ENCODE measurements at regions not wholly inside any gene's neighbourhood (a gene's known extent, or its start where the extent isn't known, plus 50 kb on each side); places are given as distances from the start of the nearest gene placed in this dataset.
"Not testable (repeated sequence)": the region's sequence is repeated elsewhere in the genome, so short reads cannot be mapped to it uniquely, and the experiment has no call there.

DNA sequence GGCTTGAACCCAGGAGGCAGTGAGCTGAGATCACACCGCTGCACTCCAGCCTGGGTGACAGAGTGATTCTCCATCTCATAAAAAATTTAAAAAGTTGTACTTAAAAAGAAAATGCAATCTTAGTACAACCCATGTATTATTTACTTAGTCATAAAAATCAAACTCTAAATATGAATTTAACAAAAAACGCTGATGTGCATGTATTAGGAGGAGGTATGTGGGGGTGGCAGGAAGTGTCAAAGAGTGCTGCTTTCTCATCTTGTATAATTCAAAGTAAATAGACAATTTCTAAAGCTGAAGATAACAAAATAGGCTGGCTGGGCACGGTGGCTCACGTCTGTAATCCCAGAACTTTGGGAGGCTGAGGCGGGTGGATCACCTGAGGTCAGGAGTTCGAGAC, 81.0 kb upstream of the NRBF2 start:
- no peaks in the 10 kb centered on the region for H3K36me3 Mint-ChIP-seq
- H3K4me3 Mint-ChIP-seq, result no peak overlapping the region
- no peak overlapping the region for H3K27ac Mint-ChIP-seq
- H3K27me3 Mint-ChIP-seq, result peaks cover 15% of the 10 kb centered on the region
- no peak for DNase-seq (ENCODE audit: extremely low spot score, unreplicated experiment)
- H3K4me1 Mint-ChIP-seq (ENCODE audit: unreplicated experiment), result no peaks in the 10 kb centered on the region
- peaks cover 4% of the 10 kb centered on the region for H3K9me3 Mint-ChIP-seq
- TF ChIP-seq, protein P1, sequence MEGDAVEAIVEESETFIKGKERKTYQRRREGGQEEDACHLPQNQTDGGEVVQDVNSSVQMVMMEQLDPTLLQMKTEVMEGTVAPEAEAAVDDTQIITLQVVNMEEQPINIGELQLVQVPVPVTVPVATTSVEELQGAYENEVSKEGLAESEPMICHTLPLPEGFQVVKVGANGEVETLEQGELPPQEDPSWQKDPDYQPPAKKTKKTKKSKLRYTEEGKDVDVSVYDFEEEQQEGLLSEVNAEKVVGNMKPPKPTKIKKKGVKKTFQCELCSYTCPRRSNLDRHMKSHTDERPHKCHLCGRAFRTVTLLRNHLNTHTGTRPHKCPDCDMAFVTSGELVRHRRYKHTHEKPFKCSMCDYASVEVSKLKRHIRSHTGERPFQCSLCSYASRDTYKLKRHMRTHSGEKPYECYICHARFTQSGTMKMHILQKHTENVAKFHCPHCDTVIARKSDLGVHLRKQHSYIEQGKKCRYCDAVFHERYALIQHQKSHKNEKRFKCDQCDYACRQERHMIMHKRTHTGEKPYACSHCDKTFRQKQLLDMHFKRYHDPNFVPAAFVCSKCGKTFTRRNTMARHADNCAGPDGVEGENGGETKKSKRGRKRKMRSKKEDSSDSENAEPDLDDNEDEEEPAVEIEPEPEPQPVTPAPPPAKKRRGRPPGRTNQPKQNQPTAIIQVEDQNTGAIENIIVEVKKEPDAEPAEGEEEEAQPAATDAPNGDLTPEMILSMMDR (conservative IDR thresholded peaks at IDR 0.05), result no peak

DNA sequence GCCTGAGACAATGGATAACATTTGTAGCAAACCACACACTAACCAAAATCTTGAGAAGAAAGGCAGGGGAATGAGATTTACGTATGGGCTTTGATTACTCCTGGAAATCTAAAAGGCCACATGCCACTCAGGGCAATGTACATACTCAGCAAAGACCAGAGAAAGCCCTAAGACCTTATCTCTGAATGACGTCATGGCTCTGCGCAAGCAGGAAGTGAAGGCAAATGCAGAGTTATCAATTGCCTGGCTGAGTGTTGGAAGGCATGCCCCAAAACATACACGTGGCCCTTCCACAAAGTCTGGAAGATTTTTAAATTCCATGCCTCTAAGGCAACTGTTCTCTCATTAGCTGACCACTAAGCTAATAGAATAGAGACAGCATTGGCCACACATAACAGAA, 90.9 kb upstream of the NRBF2 start:
- DNase-seq (ENCODE audit: extremely low spot score, unreplicated experiment), result no peak
- Mint-ChIP-seq H3K27me3 (peaks cover 6% of the 10 kb centered on the region), H3K4me1 (ENCODE audit: unreplicated experiment) (no peaks in the 10 kb centered on the region), H3K36me3 (no peaks in the 10 kb centered on the region), H3K4me3 (no peak overlapping the region), H3K27ac (no peak overlapping the region), H3K9me3 (peaks cover 2% of the 10 kb centered on the region)
- TF ChIP-seq, protein P1 (conservative IDR thresholded peaks at IDR 0.05), result no peak

DNA sequence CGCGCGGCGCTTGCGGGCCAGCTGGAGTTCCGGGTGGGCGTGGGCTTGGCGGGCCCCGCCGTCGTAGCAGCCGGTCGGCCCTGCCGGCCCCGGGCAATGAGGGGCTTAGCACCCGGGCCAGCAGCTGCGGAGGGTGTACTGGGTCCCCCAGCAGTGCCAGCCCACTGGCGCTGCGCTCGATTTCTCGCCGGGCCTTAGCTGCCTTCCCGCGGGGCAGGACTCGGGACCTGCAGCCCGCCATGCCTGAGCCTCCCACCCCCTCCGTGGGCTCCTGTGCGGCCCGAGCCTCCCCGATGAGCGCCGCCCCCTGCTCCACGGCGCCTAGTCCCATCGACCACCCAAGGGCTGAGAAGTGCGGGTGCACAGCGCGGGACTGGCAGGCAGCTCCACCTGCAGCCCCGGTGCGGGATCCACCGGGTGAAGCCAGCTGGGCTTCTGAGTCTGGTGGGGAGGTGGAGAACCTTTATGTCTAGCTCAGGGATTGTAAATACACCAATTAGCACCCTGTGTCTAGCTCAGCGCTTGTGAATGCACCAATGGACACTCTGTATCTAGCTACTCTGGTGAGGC, 99.4 kb upstream of the NRBF2 start:
- not testable (repeated sequence) for H3K4me1 Mint-ChIP-seq (ENCODE audit: unreplicated experiment); H3K9me3 Mint-ChIP-seq; H3K36me3 Mint-ChIP-seq; H3K27me3 Mint-ChIP-seq; H3K4me3 Mint-ChIP-seq; H3K27ac Mint-ChIP-seq; DNase-seq (ENCODE audit: extremely low spot score, unreplicated experiment)

DNA sequence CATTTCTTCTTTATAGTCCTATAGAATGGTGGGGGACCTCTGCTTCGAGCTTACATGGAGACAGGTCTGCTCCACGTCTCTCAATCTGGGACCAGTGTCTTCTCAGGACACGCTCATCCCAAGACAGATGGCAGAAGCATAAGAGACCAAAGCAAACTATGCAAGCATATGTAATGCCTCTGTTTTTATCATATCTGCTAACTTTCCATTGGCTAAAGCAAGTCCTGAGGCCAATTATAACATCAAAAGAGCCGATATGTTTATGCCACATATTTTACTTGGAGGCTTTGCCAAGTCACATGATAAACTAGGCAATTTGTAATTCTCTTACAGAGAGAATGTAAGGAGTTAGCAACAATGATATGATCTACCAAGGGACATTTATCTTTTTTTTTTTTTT, 102.6 kb upstream of the NRBF2 start:
- Mint-ChIP-seq H3K27me3 (no peaks in the 10 kb centered on the region), H3K36me3 (no peaks in the 10 kb centered on the region), H3K27ac (no peak overlapping the region), H3K9me3 (no peaks in the 10 kb centered on the region), H3K4me3 (no peak overlapping the region), H3K4me1 (ENCODE audit: unreplicated experiment) (no peaks in the 10 kb centered on the region)
- DNase-seq (ENCODE audit: extremely low spot score, unreplicated experiment), result no peak
- TF ChIP-seq, protein P1 (conservative IDR thresholded peaks at IDR 0.05), result no peak

DNA sequence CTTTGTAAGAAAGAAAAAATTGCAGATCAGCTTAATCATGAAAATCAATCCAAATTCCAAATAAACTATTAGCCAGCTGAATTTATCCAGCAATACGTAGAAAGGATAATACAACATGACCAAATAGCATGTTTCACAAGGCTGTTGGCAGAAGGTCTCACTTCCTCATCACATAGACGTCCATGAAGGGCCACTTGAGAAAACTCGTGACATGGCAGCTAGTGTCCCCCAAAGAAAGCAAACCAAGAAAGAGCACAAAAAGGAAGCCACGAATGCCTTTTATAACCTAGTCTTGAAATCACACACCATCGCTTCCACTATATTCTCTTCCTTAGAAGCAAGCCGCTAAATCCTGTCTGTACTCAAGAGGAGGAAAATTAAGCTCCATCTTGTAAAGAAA, 105.6 kb upstream of the NRBF2 start:
- no peak overlapping the region for H3K27ac Mint-ChIP-seq
- no peak for DNase-seq (ENCODE audit: extremely low spot score, unreplicated experiment)
- TF ChIP-seq, protein P1 (conservative IDR thresholded peaks at IDR 0.05), result no peak
- H3K4me1 Mint-ChIP-seq (ENCODE audit: unreplicated experiment), result no peaks in the 10 kb centered on the region
- no peak overlapping the region for H3K4me3 Mint-ChIP-seq
- H3K9me3 Mint-ChIP-seq, result no peaks in the 10 kb centered on the region
- H3K36me3 Mint-ChIP-seq, result no peaks in the 10 kb centered on the region
- H3K27me3 Mint-ChIP-seq, result peaks cover 4% of the 10 kb centered on the region

DNA sequence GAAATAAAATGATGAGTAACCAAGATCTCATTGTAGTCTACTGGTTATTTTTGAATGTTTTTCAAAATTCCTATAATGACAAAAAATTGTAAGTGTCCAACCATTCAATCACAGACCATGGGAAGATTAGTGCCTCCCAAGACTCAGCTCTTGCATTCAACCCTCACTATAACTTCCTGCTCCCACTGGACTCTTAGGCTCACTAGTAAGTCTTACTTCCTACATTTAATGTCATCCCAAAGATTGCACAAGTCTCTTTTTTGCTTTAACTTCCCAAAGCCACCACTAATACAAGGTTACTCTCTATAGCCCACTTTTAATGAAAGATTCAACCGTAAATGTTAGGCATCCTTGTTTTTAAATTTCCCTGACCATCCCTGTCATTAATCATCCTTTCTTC, 111.9 kb upstream of the NRBF2 start:
- Mint-ChIP-seq H3K4me1 (ENCODE audit: unreplicated experiment) (no peaks in the 10 kb centered on the region), H3K27me3 (peaks cover 4% of the 10 kb centered on the region), H3K36me3 (no peaks in the 10 kb centered on the region), H3K4me3 (no peak overlapping the region), H3K27ac (no peak overlapping the region), H3K9me3 (no peaks in the 10 kb centered on the region)
- TF ChIP-seq, protein P1 (conservative IDR thresholded peaks at IDR 0.05), result no peak
- DNase-seq (ENCODE audit: extremely low spot score, unreplicated experiment), result no peak

Measured in type B pancreatic cell (in vitro differentiated cells).